CD4-positive, alpha-beta T cell treated with Interleukin-17A for 1 hour (primary cell): ENCODE measurements at regions not wholly inside any gene's neighbourhood (a gene's known extent, or its start where the extent isn't known, plus 50 kb on each side); places are given as distances from the start of the nearest gene placed in this dataset.
"Not testable (repeated sequence)": the region's sequence is repeated elsewhere in the genome, so short reads cannot be mapped to it uniquely, and the experiment has no call there.

Experiments used
- DNase-seq: peaks from one replicate; pipeline ENCODE4 v3.0.0-alpha.2; 2020

GRCh38 chr2:145524303-145524702 is 1004.4 kb upstream of the ZEB2 start:
- DNase-seq: no peak

- DNase-seq: not testable (repeated sequence)
These were observed 999.3 kb upstream of the ZEB2 start for GRCh38 chr2:145519254-145519653.

- no peak for DNase-seq
These were observed 992.0 kb upstream of the ZEB2 start for GRCh38 chr2:145511946-145512345.

- DNase-seq: no peak
These were observed 983.6 kb upstream of the ZEB2 start for GRCh38 chr2:145503511-145503910.

GRCh38 chr2:145501920-145502319 is 982.0 kb upstream of the ZEB2 start:
- no peak for DNase-seq

- DNase-seq: no peak
These were observed 975.7 kb upstream of the ZEB2 start for GRCh38 chr2:145495590-145495989.

- DNase-seq: no peak
These were observed 974.5 kb upstream of the ZEB2 start for GRCh38 chr2:145494441-145494840.

- DNase-seq: no peak
These were observed 968.7 kb upstream of the ZEB2 start for GRCh38 chr2:145488571-145488970.

GRCh38 chr2:145484448-145485097 is 964.7 kb upstream of the ZEB2 start:
- no peak for DNase-seq

GRCh38 chr2:145483854-145484253 is 963.9 kb upstream of the ZEB2 start:
- DNase-seq: no peak

- no peak for DNase-seq
These were observed 961.5 kb upstream of the ZEB2 start for GRCh38 chr2:145481334-145481922.

- no peak for DNase-seq
These were observed 944.9 kb upstream of the ZEB2 start for GRCh38 chr2:145464866-145465265.

GRCh38 chr2:145460112-145460511 is 940.2 kb upstream of the ZEB2 start:
- DNase-seq: no peak

- DNase-seq: no peak
These were observed 911.4 kb upstream of the ZEB2 start for GRCh38 chr2:145431181-145431951.

- no peak for DNase-seq
These were observed 903.9 kb upstream of the ZEB2 start for GRCh38 chr2:145423809-145424208.

- DNase-seq: no peak
These were observed 902.7 kb upstream of the ZEB2 start for GRCh38 chr2:145422576-145422975.

- no peak for DNase-seq
These were observed 901.9 kb upstream of the ZEB2 start for GRCh38 chr2:145421841-145422240.

GRCh38 chr2:145416640-145417039 is 896.7 kb upstream of the ZEB2 start:
- no peak for DNase-seq

- DNase-seq: no peak
These were observed 895.2 kb upstream of the ZEB2 start for GRCh38 chr2:145415151-145415550.

- DNase-seq: no peak
These were observed 893.5 kb upstream of the ZEB2 start for GRCh38 chr2:145413261-145414030.

GRCh38 chr2:145412155-145412554 is 892.2 kb upstream of the ZEB2 start:
- no peak for DNase-seq

GRCh38 chr2:145411493-145411892 is 891.6 kb upstream of the ZEB2 start:
- DNase-seq: peak; percentile 31

GRCh38 chr2:145410086-145410485 is 890.2 kb upstream of the ZEB2 start:
- no peak for DNase-seq
